Inferior parietal cortex (tissue), 1 donor: ENCODE measurements at regions not wholly inside any gene's neighbourhood (a gene's known extent, or its start where the extent isn't known, plus 50 kb on each side); places are given as distances from the start of the nearest gene placed in this dataset.

Experiments used
- DNase-seq: peaks from one replicate; pipeline ENCODE4 v3.0.0-alpha.2; 2016; ENCODE audit errors: extremely low spot score

DNA sequence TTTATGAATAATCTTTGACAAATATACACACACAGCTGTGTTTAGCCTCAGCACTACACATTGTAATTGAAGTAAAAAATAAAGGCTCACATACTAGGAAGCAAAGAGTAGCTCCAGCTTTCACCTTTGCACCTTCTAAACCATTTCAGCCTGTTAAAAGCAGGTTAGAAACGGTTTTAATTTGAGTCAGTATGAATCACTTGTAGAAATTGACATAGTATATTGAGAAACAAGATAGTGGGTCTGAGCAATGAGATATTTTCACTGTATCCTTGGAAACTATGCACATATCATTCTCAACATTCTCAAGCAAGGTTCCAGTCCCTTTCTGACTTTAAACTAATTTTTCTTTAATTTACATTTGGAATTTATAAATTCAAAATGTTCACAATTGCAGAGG is 380.3 kb downstream of the AASDHPPT start:
- no peak for DNase-seq

DNA sequence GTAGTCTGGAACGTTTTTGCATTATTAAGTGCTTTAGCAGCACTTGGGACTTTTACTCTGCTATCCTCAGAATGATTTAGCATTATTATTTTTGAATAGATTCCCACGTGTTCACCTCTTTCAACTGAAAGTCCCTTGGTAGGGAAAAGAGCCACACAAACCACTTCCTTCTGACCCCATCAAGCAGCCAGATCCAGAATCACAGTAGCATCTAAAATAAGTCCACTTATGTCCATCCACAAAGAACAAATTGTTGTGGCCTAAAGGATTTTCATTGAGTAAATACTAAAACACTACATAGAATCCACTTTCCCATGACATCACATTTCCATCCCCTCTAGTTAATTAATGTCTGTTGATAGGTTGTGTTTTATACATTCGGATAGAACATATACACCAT is 381.7 kb downstream of the AASDHPPT start:
- no peak for DNase-seq

DNA sequence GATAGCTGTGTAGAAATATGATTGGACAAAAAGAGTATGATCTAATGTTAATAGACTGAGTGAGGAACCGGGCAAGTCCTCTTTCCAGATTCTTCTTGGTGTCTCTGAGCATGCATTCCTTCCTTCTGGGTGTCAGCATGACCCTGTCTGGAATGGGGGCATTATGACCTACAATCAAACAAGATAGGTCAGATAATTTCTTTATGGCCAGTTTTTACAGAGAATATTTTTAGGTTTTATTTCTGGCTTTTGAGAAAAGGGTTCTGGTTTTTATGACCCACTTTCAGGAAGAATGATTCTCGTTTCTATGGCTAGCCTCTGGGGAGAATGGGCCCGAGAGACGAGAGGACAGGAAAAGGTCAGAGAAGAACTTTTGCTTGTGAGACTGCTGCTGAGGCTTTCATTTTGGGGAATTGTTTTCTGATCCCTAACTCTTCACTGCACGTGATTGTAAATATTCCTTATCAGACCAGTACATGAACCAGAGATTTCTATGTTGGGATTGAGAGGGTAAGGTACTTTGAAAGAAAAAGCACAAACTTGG is 383.8 kb downstream of the AASDHPPT start:
- DNase-seq: no peak

DNA sequence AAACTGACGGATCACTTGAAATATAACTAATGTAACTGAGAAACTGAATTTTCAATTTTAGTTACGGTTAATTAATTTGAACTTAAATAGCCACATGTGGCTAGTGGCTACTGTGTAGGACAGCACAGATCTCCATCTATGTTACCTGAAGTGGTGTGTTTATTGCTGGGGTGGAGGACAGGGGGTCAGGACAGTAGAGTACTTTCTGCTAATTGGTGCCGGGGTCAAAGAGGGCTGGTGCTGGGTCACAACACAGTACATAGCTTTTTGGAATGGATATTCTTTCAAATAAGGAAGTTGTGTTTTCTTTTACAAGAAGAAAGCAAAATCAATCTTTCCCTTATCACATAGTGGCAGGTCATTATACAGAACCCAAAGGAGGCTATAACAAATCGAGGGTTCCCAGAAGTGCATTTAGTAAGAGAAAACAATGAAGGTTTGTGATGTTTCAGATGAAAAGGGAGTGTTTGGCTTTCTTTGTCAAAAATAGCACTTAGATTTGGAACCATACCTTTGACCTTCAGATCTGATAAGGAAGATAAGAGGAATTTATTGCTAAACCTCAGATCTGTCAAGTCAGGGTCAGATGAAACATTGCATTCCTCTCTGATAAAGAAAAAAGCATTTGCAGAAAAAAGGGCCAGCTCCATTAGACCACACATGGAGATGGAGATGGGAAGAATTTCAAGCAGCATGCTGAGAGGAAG is 384.5 kb downstream of the AASDHPPT start:
- DNase-seq: no peak

DNA sequence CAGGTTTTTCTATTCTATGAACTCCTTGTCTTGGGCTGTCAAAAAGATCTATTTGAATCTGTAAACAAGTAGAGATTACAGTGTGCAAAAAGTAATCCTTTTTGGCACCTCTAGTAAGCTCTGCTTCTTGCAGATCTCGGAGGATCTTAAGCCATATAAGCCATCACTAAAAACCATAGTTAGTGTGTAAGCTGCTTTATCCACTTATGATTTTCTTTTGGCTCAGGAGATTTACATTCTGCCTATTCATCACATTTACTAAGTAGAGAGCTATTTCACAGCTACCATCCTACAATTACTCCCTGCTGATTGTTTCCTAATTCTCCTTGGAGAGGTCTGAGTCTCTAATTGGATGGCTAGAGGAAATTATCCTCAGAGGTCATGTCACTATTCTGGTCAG is 385.7 kb downstream of the AASDHPPT start:
- DNase-seq: no peak

DNA sequence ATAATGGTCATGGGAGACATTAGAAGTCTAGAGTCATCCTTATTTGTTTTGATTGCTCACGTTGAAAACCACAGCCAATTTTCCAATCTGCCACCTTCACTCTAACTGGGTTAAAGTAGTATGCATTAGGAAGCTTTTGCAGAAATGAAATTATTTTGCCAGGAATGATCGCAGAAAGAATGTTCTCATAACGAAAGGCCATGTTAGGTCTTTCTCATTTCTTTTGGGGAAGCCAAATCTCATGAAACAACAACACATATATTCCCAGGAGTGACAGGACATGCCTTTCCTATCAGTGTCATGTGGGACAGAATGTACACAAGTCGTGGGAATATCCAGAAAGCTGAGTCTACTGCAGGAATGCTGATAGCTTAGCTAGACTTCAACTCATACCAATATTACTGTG is 386.3 kb downstream of the AASDHPPT start:
- no peak for DNase-seq

DNA sequence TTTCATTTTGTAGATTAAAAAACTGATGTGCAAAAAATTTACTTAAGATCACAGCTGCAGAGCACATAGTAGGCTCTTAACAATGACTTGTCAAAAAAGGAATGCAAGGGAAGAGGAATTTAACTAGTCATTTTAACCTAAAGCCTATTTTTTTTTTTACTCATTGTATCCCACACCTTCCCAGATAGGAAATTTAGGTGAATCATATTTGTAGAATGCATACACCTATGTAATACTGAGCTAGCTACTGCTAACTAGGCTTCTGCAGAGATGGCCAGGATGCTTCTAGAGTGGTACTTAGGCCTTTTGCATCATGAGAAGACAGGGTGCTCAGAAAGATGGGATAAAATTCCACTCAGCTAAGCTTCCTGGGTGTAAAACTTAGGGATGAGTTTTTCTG is 387.3 kb downstream of the AASDHPPT start:
- DNase-seq: no peak

DNA sequence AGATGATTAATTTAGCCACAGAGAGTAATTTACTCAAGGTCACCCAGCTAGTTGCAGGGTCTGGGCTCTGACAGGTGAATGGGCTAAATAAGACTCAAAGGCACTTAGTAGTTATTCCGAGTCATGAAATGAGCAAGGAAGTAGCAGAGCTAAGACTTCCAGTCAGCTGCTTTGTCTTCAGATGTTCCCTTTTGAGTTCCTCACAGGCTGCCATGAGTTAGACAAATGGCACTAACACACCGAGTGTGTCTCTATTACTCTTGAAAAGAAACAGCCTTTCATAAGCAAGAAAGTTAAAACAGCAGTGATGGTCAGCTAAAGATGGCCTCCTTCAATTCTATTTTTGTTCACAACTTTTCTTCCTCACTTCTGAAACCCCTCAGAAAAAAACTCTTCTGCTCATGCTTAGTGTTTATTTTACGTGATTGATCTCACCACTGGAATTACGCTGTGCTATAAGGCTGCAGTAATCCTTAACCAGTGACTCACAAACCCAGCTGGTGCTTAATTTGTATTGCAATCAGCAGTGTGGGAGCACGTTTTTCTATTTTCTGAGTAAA is 389.1 kb downstream of the AASDHPPT start:
- DNase-seq: no peak

DNA sequence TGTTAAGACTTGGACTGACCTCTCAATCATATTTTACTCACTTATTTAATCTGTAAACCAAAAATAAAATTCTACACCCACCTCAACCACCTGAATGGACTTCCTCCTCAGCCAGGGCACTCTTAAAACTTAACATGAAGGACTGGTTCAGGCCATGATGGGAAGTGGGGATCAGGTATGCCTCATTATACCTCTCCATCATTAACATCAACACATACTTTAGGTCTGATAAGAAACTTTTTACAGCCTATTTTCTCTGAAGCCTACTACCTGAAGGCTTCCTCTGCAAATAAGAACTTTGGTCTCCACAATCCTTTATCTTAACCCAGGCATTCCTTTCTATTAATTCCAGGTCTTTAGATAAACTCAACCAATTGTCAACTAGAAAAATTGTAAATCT is 390.0 kb downstream of the AASDHPPT start:
- no peak for DNase-seq

DNA sequence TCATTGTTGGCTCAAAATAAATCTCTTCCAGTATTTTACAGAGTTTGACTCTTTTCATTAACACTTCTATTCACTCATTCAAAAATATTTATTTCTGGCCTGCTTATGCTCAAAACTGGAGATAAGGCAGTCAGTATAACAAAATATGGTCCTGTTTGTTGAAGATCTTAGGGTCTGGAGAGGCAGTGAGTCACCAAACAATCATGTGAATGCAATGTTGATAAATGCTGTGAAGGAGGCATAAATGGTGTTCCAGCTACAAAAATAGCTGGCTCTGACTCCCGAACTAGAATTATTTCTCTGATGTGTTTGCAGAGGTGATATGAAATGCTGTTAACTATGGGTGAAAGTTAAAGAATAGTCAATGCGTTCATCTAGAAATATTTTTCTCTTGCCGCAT is 390.6 kb downstream of the AASDHPPT start:
- no peak for DNase-seq

DNA sequence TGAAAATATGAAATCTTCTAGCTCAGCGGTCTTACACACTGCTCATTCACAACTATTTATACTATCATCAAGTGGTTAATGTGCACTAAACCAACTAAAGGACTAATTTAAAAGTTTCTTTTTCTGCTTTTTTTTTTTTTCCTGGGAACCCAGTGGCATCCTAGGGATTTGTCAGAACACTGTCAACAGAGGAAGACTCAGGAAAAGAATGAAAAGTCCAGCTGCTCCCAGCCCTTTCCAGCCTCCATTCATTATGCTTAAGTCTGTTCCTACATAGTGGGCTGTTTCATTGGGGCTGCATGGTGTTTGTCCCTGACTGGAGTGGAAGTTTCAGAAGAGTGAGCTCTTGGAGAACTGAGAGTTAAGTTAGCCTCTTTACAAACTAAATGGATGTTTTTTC is 391.1 kb downstream of the AASDHPPT start:
- no peak for DNase-seq

DNA sequence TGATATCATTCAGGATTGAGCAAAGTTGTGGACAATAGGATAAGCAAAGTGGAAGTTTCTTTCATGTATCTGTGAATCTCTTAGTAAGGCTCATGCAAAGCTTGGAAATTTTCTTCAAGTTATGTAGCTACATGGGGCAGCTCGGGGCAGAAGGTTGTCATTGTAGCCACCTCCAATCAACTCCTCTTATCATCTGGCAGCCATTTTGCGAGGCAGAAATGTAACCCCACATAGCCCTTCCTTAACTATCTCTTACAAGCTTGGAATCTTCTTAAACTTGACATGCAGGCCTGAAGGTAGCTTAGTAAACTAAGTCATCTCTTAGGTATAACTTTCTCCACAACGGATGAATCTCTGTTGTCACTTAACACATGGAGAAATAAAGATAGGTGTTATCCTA is 392.8 kb downstream of the AASDHPPT start:
- DNase-seq: no peak

DNA sequence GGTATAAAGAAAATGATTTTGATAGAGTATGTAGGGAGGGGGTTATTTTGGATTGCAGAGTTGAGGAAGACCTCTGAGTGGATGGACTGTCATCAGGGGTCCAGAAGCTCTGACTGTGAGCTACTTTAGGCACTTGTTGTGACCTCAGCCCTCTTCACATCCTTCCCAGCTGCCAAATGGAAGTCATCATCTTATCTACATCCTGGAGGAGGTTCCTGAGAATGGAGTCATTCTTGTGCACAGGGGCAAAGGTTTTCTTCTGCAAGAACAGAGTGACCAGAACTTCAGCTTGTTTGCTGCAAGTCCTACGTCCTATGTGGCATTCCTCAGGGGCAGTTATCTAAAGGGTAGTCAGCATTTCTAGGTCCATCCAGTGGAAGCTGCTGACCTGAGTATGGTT is 393.8 kb downstream of the AASDHPPT start:
- no peak for DNase-seq

DNA sequence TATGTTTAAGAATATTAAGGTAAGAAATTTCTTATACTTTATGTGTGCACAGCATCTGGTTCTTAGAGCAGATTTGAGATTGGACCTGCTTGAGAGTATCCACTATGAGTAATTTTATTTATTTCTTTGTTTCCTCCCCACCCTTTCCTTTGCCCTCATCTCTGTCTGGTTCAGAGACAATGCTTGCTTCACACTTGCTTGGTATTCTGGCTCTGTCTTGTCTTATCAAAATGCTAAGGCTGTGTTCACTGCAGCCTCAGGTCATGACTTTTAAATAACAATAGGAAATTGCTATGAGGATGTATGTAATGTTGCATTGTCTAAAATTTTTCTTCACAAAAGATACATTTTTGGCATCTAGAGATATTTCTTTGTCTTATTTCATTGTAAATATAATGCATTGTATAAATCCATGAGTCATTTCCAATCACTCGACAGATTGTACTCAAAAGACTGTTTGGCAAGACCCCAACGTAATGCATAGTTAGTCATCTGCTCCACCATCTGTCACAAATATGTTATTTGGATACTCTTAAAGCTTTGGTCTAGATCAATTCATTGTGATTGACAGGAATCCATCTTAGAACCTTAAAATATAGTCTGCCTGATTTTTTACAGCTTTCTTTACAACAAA is 395.7 kb downstream of the AASDHPPT start:
- DNase-seq: no peak

DNA sequence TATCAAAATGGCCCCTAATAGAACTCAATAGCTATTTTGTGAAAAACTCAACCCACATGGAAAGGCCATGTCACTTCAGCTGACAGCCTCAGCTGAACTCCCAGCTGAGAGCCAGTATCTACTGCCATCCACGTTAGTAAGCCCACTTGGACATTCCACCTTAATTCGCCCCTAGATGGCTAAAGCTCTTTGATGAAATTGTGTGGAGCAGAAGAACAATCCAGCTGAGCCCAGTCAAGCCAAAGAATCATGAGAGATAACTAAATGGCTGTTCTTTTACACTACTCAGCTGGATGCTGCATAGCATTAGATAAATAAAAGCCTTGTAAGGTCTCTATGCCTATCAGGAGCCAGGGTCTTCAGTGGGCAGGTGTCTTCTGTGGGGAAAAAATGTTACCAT is 396.8 kb downstream of the AASDHPPT start:
- DNase-seq: no peak

DNA sequence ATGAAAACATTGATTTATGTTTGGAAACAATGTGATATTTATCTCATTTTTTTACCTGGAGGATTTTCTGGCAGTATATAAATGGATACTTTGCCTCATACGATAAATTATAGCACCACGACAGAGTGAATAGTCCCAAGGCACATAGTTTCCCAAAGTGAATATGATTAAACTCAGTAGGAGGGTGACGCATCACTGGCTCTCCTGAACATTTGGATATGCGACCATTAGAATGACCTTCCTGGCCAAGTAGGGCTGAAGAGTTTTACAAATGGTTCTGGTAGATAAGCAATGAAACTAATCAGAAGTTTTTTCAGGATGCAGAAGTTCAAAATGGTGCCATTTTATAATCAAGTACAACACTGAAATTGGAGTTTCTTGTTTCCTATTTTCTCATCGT is 397.7 kb downstream of the AASDHPPT start:
- DNase-seq: no peak

DNA sequence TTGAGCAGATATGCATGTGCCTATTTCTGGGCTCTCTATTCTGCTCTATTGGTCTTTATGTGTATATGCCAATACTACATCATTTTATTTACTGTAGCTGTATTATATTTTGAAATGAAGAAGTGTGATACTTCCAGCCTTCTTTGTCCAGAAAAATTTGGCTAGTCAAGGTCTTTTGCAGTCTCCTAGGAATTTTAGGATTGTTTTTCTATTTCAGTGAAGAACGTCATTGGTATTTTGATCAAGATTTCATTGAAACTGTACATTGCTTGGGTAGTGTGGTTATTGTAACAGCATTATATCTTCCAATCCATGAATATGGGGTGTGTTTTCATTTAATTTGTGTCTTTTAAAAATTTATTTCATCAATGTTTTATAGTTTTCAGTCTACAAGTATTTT is 400.3 kb downstream of the AASDHPPT start:
- no peak for DNase-seq

DNA sequence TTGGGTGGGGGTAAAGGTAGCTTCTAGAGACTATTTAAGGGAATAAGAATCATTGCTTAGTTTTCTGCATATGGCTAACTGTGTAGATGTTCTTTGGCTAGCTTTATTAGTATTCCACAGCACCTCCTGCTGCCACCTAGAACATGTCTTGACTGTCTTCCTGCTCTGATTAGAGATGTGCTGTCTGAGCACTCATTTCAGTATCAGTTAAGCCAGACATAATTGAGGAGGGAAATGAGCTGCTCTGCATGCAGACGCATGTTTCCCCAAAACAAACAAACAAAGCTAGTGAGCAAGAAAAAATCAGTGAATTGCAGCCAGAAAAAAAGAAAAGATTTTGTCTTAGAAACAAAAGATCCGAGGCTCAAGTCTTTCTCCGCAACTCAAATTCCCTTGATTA is 402.2 kb downstream of the AASDHPPT start:
- DNase-seq: no peak

DNA sequence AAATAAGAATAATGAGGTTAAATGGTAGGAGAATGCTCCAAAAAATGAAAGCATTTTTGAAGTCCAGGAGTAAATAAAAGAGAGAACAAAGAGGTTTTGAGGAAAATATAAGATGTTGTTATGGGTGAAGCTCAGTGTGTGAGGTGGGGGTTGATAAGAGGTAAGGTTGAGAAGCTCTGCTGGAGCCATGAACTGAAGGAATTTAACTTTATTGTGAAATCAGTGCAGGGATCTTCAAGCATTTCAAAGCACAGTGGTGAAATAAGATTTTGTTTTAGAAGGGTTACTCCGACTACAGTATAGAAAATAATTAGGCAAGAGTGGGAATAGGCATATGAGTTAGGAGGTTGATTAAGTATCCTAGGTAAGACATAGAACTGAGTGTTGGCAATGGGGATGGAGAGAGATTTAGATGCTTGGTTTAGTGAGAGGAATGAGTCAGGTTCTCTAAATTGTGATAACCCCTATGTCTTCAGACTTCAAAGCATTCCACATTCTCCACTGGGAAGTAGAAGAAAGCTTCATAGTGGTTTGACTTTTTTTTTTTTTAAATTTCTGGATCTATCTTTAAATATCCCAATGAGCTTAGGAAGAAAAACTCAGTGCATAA is 403.2 kb downstream of the AASDHPPT start:
- DNase-seq: no peak

DNA sequence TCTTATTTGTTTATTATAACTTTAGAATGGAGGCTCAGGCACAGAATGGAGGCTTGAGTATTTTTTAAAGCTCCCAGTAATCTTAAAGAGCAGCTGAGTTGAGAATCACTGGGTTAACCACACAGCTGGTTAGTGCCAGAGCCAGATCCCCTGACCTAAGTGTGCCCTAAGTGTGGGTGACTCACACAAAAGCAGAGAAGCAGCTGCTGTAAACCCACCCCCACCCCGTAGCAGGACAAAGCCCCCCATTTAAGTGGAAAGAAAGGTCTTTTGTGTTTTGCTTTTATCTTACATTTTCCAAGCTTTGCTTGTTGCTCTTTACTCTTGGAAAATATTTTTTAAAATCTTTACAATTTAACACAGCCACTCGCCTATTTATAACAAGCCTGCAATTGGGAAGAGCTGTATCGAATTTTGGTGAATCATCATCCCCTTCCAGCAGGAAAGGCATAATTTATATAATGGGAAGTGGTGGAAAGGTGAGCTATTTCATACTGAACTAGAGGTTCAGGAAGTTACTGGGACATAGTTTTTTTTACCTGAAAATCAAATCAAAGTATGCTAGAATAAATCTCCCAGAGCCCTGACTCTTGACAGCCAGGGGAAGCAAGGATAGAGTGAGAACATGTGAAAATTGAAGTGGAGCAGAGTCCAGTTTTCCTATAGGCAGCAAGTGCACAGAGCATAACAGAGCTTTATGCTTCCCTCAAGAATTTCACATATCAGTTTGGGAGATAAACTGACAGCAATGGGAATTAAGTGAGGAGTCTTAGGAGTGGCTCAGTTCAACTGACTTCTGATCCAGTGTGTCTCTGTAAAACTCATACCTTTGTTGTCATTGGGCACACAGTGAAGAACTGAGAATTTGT is 405.7 kb downstream of the AASDHPPT start:
- peak; percentile 22 for DNase-seq

DNA sequence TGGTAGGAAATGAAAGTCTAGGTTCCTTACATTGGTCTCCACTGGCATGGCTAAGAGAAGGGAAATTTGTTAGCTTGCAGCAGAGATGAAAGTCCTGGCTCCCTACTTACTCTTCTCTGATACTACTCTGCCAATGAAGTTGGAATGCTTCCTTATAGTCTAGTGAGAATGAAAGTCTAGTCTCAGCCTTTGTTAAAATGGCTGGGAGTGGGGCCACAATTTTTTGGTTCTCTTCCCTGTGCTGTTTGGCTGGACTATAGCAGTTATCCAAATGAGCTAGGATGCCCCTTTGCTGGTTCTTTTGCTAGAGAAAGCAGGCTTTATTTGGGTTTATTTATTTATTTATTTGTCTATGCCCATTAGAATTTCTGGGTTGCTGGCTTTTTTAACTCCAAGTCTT is 414.3 kb downstream of the AASDHPPT start:
- DNase-seq: peak; percentile 34

DNA sequence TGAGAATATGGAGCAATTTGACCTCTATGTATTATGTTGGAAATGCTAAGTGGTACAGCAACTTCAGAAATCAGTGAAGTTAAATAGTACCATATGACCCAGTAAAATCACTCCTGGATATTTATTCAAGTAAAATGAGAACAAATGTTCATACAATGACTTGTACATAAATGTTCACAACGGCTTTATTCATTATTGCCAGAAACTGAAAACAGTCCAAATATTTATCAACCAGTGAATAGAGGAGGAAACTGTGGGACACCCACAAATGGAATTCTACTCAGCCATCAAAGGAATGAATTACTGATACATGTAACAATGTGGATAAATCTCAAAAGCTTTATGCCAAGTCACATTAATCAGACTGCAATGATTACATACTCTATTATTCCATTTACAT is 416.3 kb downstream of the AASDHPPT start:
- no peak for DNase-seq
